AG04450 (cell line): ENCODE measurements at regions not wholly inside any gene's neighbourhood (a gene's known extent, or its start where the extent isn't known, plus 50 kb on each side); places are given as distances from the start of the nearest gene placed in this dataset.

Source experiments
- CTCF ChIA-PET: fragments of 300-600, 350-600 bp; formaldehyde crosslinking; extraction: SDS; loops from one replicate; lab custom pipeline; 2022; ENCODE audit warnings: antibody characterized with exemption, inconsistent platforms; lab: Charles Lee
- POLR2A ChIA-PET: fragments of 350-600 bp; formaldehyde crosslinking; extraction: SDS; loops from one replicate; lab custom pipeline; 2021; ENCODE audit warnings: antibody characterized with exemption, inconsistent platforms; lab: Yijun Ruan, JAX
- DNase-seq: peaks from one replicate; pipeline ENCODE4 v3.0.0-alpha.2; 2011; ENCODE audit warnings: low read depth, low spot score
- H3K27ac ChIP-seq: one replicate; pipeline ENCODE4 v1.5.1; 2012; ENCODE audit warnings: low read depth, low read length, control low read depth
- H3K27me3 ChIP-seq: one replicate; pipeline ENCODE4 v1.6.0; 2012; ENCODE audit warnings: low read length; ENCODE audit not compliant: control insufficient read depth, insufficient read depth
- H3K4me3 ChIP-seq: 2 replicates; pipeline ENCODE4 v1.5.1; 2011; ENCODE audit warnings: mild to moderate bottlenecking, low read depth, low read length, control low read depth
- H3K9me3 ChIP-seq: 2 replicates; pipeline ENCODE4 v1.5.1; 2012; ENCODE audit warnings: low read length; ENCODE audit not compliant: control insufficient read depth, insufficient read depth
- TF ChIP-seq, protein P1 (sequence below): IDR thresholded peaks from 2 replicates; pipeline ENCODE4 v1.5.1; 2011; ENCODE audit warnings: low read depth, low read length, control low read depth, inconsistent platforms

DNA sequence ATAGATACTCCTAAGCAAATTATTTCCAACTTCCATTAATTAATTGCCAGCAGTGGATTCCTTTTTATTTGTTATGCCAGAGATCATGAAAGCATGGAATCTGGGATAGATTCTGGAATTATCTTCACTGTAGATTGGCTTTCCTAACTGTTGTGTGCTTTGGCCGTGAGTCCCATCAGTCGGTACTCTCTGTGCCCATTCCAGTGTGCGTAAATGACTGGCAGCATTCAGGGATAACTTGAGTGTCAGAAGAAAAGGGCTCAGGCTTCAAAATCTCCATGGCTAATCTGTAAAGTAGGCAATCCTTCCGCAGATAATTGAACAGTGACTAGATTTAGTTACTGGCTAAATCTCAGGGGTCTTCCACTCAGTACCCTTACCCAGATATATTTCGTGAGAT, 76.8 kb upstream of the TMEM164 start:
- TF ChIP-seq, protein P1, sequence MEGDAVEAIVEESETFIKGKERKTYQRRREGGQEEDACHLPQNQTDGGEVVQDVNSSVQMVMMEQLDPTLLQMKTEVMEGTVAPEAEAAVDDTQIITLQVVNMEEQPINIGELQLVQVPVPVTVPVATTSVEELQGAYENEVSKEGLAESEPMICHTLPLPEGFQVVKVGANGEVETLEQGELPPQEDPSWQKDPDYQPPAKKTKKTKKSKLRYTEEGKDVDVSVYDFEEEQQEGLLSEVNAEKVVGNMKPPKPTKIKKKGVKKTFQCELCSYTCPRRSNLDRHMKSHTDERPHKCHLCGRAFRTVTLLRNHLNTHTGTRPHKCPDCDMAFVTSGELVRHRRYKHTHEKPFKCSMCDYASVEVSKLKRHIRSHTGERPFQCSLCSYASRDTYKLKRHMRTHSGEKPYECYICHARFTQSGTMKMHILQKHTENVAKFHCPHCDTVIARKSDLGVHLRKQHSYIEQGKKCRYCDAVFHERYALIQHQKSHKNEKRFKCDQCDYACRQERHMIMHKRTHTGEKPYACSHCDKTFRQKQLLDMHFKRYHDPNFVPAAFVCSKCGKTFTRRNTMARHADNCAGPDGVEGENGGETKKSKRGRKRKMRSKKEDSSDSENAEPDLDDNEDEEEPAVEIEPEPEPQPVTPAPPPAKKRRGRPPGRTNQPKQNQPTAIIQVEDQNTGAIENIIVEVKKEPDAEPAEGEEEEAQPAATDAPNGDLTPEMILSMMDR = no peak
- no peaks in the 10 kb centered on the region for H3K27me3 ChIP-seq
- DNase-seq = no peak
- H3K9me3 ChIP-seq = no peaks in the 10 kb centered on the region
- ChIA-PET POLR2A (no interaction called here), CTCF (no interaction called here)
- H3K27ac ChIP-seq = no peak overlapping the region
- H3K4me3 ChIP-seq = no peak overlapping the region

DNA sequence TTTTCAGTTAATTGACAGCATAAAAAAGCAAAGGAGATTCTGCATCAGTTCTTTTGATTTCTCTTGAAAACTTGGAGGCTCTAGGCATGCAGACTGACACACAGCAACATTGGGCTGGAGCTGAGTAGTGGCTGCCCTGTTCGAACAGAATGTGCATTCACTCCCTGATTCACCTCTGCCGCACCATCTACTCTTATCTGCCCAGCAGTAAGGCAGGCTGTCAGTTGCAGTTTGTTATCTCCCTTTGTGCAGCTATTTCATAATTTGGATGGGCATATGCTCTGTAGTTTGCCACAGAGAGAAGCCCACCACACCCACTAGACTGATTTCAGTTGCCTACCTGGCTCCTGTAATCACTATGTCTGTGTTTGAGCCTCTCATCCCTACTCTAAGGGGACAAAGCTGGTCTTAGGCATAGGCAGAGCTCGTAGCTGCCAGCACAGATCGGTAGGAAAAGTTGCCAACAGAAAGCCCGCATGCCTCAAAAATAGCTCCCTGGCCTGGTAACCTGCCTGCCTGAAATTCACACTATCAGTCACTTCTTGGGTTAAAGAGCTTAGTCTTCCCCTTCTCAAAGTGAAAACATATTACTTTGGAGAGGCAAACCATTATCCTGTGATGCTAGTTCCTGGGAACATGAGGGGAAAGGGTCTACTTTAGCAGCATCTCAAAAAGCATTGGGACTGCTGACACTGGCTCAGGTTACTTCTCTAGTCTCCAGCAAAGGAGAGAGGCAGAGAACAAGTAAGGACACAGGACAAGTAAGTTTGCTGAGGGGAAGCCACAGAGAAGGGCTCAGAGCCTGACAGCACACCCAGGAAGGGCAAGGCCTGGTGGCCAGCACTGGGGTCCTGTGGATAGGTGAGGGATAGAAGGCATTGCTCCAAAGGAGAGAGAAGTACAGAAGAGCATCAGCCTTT, 75.9 kb upstream of the TMEM164 start:
- DNase-seq = no peak
- Histone ChIP-seq H3K4me3 (no peak overlapping the region), H3K27ac (no peak overlapping the region), H3K9me3 (no peaks in the 10 kb centered on the region), H3K27me3 (no peaks in the 10 kb centered on the region)
- TF ChIP-seq, protein P1 = no peak
- POLR2A ChIA-PET = no interaction called here
- CTCF ChIA-PET = interaction anchor here (1.3 kb wide), 1 partner anchor 219 kb away, joined by 4 read pairs; no protein-coding TSS in a partner anchor

DNA sequence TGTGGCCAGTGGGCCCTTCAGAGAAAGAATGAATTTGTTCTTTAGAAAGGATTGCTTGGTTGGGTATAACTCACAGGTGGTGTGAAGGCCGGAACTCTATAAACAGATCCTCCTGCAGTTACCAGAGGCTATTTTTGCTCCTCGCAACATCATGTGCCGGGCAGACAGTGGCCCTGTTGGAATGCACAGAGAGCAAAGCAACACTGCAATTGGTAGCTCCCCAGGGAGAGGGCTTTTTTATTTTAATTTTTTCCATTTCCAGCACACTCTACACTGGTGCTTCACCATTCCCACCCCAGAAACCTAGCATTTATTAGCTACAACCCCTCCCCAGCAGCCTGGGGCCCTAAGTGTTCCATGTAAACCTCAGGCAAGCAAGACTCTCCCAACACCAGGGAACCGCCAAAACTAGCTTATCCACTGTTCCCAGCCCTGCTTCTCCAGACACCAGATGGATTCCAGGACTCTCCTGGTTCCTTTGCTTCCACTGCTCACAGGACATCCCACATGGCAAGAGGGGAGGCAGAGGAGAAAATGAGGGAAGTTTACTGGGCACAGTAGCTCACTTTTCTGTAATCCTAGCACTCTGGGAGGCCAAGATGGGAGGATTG, 75.1 kb upstream of the TMEM164 start:
- TF ChIP-seq, protein P1 = no peak
- Histone ChIP-seq H3K4me3 (no peak overlapping the region), H3K27ac (no peak overlapping the region), H3K9me3 (no peaks in the 10 kb centered on the region), H3K27me3 (no peaks in the 10 kb centered on the region)
- ChIA-PET POLR2A (no interaction called here), CTCF (interaction anchor here (1.3 kb wide), 1 partner anchor 219 kb away, joined by 4 read pairs; no protein-coding TSS in a partner anchor)
- DNase-seq = no peak

DNA sequence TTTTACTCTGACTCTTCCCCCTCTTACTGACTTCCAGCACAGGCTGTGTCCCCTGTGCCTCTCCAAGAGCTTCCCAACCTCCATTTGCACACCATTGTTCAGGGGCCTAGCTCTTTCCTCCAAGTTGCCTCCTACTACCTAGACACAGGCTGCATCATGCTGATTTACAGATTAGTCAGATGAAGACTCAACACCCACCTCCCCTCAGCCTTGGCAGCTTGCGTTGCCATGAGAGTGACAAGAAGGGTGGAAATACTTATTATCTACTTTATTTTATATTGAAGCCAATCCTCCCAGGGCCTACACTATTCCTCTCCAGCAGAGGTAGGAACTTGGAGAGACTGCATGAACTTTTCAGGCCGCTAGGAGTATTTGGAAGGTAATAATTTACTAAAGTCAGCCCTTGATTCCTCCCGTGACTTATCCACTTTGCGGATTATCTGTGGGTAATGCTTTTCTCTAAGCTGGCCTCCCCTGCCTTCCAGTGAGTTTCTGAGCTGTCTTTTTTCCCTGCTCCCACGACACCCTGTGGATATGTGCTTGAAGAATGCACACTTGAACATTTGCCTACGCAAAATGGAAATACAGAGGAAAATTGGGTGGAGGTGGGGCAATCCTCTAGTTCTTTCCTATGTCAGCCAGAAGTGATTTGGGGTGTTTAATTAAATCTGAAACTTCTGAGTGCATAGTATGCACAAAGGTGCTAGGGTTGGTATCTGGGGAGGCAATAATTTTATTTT, 74.1 kb upstream of the TMEM164 start:
- CTCF ChIA-PET = interaction anchor here (1.3 kb wide), 1 partner anchor 218 kb away, joined by 4 read pairs; no protein-coding TSS in a partner anchor

More for the DNA sequence above, 74.1 kb upstream of the TMEM164 start:
- TF ChIP-seq, protein P1 = no peak
- POLR2A ChIA-PET = no interaction called here
- no peaks in the 10 kb centered on the region for H3K27me3 ChIP-seq
- H3K4me3 ChIP-seq = no peak overlapping the region
- H3K27ac ChIP-seq = no peak overlapping the region
- DNase-seq = no peak
- no peaks in the 10 kb centered on the region for H3K9me3 ChIP-seq
